ENCODE measurements at regions not wholly inside any gene's neighbourhood (a gene's known extent, or its start where the extent isn't known, plus 50 kb on each side); places are given as distances from the start of the nearest gene placed in this dataset.

DNA sequence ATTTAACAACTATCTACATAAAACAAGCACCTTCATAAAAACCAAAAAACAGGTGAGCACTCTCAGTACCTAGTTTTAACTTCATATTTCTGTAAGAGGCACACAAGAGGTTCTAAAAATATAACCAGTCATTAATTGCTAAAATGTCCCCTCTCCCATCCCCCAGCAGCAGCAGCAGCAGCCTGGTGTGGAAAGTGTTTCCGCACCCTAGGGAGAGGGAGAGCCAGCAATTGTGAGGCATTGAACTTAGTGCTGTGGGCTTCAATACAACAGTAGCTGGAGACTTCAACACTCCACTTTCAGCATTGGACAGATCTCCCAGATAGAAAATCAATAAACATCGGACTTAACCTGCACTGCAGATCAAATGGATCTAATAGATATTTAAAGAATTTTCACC, 1158.5 kb downstream of the JRKL start:
- TF ChIP-seq ZNF384 (IDR thresholded peaks at IDR 0.05) (no peak), SP1 (IDR thresholded peaks at IDR 0.05) (no peak), L3MBTL2 (conservative IDR thresholded peaks at IDR 0.05) (no peak), HDGF (IDR thresholded peaks at IDR 0.05; ENCODE audit: borderline replicate concordance) (no peak), BHLHE40 (IDR thresholded peaks at IDR 0.05; ENCODE audit: borderline replicate concordance) (no peak), CTBP1 (IDR thresholded peaks at IDR 0.05; ENCODE audit: borderline replicate concordance) (no peak), FOXA1 (IDR thresholded peaks at IDR 0.05) (no peak), NFRKB (IDR thresholded peaks at IDR 0.05) (no peak), ARNT (IDR thresholded peaks at IDR 0.05) (no peak), ELF4 (IDR thresholded peaks at IDR 0.05) (no peak), TARDBP (IDR thresholded peaks at IDR 0.05) (no peak)
- TF ChIP-seq, protein P1, sequence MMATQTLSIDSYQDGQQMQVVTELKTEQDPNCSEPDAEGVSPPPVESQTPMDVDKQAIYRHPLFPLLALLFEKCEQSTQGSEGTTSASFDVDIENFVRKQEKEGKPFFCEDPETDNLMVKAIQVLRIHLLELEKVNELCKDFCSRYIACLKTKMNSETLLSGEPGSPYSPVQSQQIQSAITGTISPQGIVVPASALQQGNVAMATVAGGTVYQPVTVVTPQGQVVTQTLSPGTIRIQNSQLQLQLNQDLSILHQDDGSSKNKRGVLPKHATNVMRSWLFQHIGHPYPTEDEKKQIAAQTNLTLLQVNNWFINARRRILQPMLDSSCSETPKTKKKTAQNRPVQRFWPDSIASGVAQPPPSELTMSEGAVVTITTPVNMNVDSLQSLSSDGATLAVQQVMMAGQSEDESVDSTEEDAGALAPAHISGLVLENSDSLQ (IDR thresholded peaks at IDR 0.05), result no peak
